ENCODE measurements at regions not wholly inside any gene's neighbourhood (a gene's known extent, or its start where the extent isn't known, plus 50 kb on each side); places are given as distances from the start of the nearest gene placed in this dataset.

GRCh38 chr1:218674280-218674773 is 329.2 kb downstream of the TGFB2 start (continued):
- TF ChIP-seq TCF7L2 (IDR thresholded peaks at IDR 0.05; ENCODE audit: borderline replicate concordance, extremely low read depth, insufficient read depth, insufficient read length), result peak; percentile 88
- peak; percentile 43; the same call in 1 of the 2 replicates for TF ChIP-seq CBX3 (IDR thresholded peaks at IDR 0.05; ENCODE audit: low read depth)
- TF ChIP-seq CEBPB (IDR thresholded peaks at IDR 0.05; ENCODE audit: low read depth), result no peak
- TF ChIP-seq MAX (IDR thresholded peaks at IDR 0.05), result no peak; the same call in 1 of the 2 replicates
- no peak for TF ChIP-seq EGR1 (IDR thresholded peaks at IDR 0.05; ENCODE audit: low read depth)
- TF ChIP-seq REST (IDR thresholded peaks at IDR 0.05; ENCODE audit: low read depth), result no peak
- TF ChIP-seq YY1 (IDR thresholded peaks at IDR 0.05; ENCODE audit: extremely low read depth, insufficient replicate concordance, low read depth, low read length), result peak; percentile 38
- TF ChIP-seq SP1 (IDR thresholded peaks at IDR 0.05; ENCODE audit: low read depth), result peak; percentile 66
- no peak for TF ChIP-seq ZNF274 (IDR thresholded peaks at IDR 0.05; ENCODE audit: low read depth, low read length)
- no peak for TF ChIP-seq EZH2 (IDR thresholded peaks at IDR 0.05)
- TF ChIP-seq SRF (IDR thresholded peaks at IDR 0.05; ENCODE audit: low read depth), result no peak
- TF ChIP-seq EZH2phosphoT487 (IDR thresholded peaks at IDR 0.05; ENCODE audit: borderline replicate concordance), result no peak
- TF ChIP-seq FOSL1 (IDR thresholded peaks at IDR 0.05; ENCODE audit: low read depth), result no peak; the same call in 1 of the 2 replicates

- Histone ChIP-seq H3K4me2 (ENCODE audit: low read length) (no peak overlapping the region), H4K20me1 (ENCODE audit: insufficient read depth) (no peaks in the 10 kb centered on the region), H2AFZ (ENCODE audit: low read depth, low read length, poor library complexity, severe bottlenecking) (no peak overlapping the region), H3K79me2 (ENCODE audit: insufficient read depth, low read length) (no peaks in the 10 kb centered on the region), H3K36me3 (ENCODE audit: control insufficient read depth in 1 of 2, insufficient read depth in 2 of 2, low read length in 2 of 2) (no peaks in the 10 kb centered on the region), H3K9me2 (ENCODE audit: insufficient read depth) (no peaks in the 10 kb centered on the region), H3K9me3 (ENCODE audit: control insufficient read depth in 1 of 2, insufficient read depth in 1 of 2, low read depth in 1 of 2, low read length in 2 of 2) (no peaks in the 10 kb centered on the region), H3K27me3 (ENCODE audit: insufficient read depth, low read length) (no peaks in the 10 kb centered on the region), H3K9ac (ENCODE audit: low read length) (no peak overlapping the region), H3K27ac (ENCODE audit: low read depth, low read length) (no peak overlapping the region), H3K4me3 (replicated peaks in 1 of 2; ENCODE audit: low read depth in 1 of 2, low read length in 2 of 2) (no peak overlapping the region), H3K4me1 (ENCODE audit: control insufficient read depth in 1 of 2, insufficient read depth in 2 of 2, low read length in 2 of 2) (peaks cover 24 to 34% of the 10 kb centered on the region in 2 experiments)
- intact Hi-C loops (cut with micrococcal nuclease), result no loop called here
- POLR2A ChIA-PET, result no interaction called here
- ATAC-seq (no peak), DNase-seq (ENCODE audit: low read depth, low spot score) (no peak)
- BruUV-seq (replicated peaks), result no TSS peak
- CTCF ChIA-PET, result no interaction called here
- RAD21 ChIA-PET (ENCODE audit: low non-redundant PET in 1 of 2, low total read pairs in 2 of 2, uncharacterized antibody in 2 of 2, unreplicated experiment in 2 of 2), result no interaction called here
- TF ChIP-seq SP1 (IDR thresholded peaks at IDR 0.05; ENCODE audit: low read depth), result no peak
- TF ChIP-seq SIN3A (IDR thresholded peaks at IDR 0.05; ENCODE audit: low read depth), result no peak
- no peak for TF ChIP-seq ELF1 (IDR thresholded peaks at IDR 0.05; ENCODE audit: borderline replicate concordance, low read depth)
- TF ChIP-seq YY1 (IDR thresholded peaks at IDR 0.05; ENCODE audit: extremely low read depth, insufficient replicate concordance, low read depth, low read length), result no peak
- TF ChIP-seq MAX (IDR thresholded peaks at IDR 0.05), result no peak
- TF ChIP-seq REST (IDR thresholded peaks at IDR 0.05; ENCODE audit: low read depth), result no peak
Measured at GRCh38 chr1:218677026-218677425, 331.9 kb downstream of the TGFB2 start.
